Motor neuron (in vitro differentiated cells): ENCODE measurements at regions not wholly inside any gene's neighbourhood (a gene's known extent, or its start where the extent isn't known, plus 50 kb on each side); places are given as distances from the start of the nearest gene placed in this dataset.

Experiments
- ATAC-seq, 8 experiments: fragments of 200-7000 bp; cut with Tn5 transposase; replicated peaks in 6 of 8; 2 replicates each; pipeline ENCODE4 v1.8.0; 2021; ENCODE audit warnings: mild to moderate bottlenecking in 8 of 8, moderate library complexity in 8 of 8
- H3K27ac ChIP-seq, 2 donors: fragments of 250-450 bp; sonication (Bioruptor Pico); 2 replicates each; pipeline ENCODE4 v1.9.0; 2021; ENCODE audit warnings: antibody characterized with exemption in 2 of 2, mild to moderate bottlenecking in 2 of 2, moderate library complexity in 1 of 2
- H3K4me1 ChIP-seq, 2 donors: fragments of 250-450 bp; sonication (Bioruptor Pico); replicated peaks in 1 of 2; 2 replicates each; pipeline ENCODE4 v1.6.1; 2021; ENCODE audit warnings: antibody characterized with exemption in 2 of 2, mild to moderate bottlenecking in 2 of 2, moderate library complexity in 1 of 2
- H3K4me3 ChIP-seq, 5 donors: fragments of 250-450 bp; sonication (Bioruptor Pico); 2 replicates each; pipeline ENCODE4 v1.9.0; 2021; ENCODE audit warnings: antibody characterized with exemption in 5 of 5, mild to moderate bottlenecking in 5 of 5, moderate library complexity in 4 of 5
- WGBS, 10 experiments: fragments of 450-650 bp; shearing (Covaris generic); methylation state at CpG; one replicate each; pipeline ENCODE4 v1.0.0; 2022; 5-methylcytosine and 5-hydroxymethylcytosine counted together
- in situ Hi-C, 9 experiments: fragments of 400-800 bp; cut with MboI; loops; one replicate each; pipeline ENCODE4 v1.15.0; 2021; ENCODE audit warnings: low sequenced_read_pairs in 9 of 9, low pct_unique_long_range_greater_than_20kb in 2 of 9; ENCODE audit not compliant: unreplicated experiment in 9 of 9

- H3K4me1 ChIP-seq: no peaks in the 10 kb centered on the region
- ATAC-seq: no peak
- H3K4me3 ChIP-seq: no peak overlapping the region
- in situ Hi-C loops: no loop called here
- no peak overlapping the region for H3K27ac ChIP-seq
- 17 to 94% (median 75%) methylated on average over 1 to 8 of the region's 8 CpGs; no CpG with 5 or more reads in 1 of the 10 experiments for WGBS, 10 experiments
Observed at GRCh38 chr10:44035474-44036197, 349.3 kb downstream of the CXCL12 start.

DNA sequence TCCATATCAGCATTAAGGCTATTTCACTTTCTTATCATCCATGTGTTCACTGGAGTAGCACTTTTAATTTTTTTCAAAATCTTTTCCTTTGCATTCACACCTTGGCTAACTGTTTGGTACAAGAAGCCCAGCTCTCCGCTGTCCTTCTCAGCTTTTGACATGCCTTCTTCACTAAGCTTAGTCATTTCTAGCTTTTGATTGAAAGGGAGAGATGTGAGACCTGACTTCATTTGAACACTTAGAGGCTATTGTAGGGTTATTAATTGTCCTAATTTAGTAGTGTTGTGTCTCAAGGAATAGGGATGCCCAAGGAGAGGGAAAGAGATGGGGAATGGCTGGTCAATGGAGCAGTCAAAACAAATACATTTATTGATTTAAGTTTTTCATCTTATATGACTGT, 350.0 kb downstream of the CXCL12 start:
- 50 to 100% (median 100%) methylated on average over 1 of the region's 1 CpG; no CpG with 5 or more reads in 3 of the 10 experiments for WGBS, 10 experiments
- in situ Hi-C loops: no loop called here
- no peak overlapping the region for H3K4me3 ChIP-seq
- ATAC-seq: no peak
- no peak overlapping the region for H3K27ac ChIP-seq
- no peaks in the 10 kb centered on the region for H3K4me1 ChIP-seq

- peak in 1 of 8 experiments; percentile 59 for ATAC-seq
- WGBS, 10 experiments: 30 to 100% (median 67%) methylated on average over 1 to 3 of the region's 3 CpGs
- Histone ChIP-seq H3K4me3 (no peak overlapping the region), H3K27ac (no peak overlapping the region), H3K4me1 (no peaks in the 10 kb centered on the region)
- in situ Hi-C loops: no loop called here
Observed at GRCh38 chr10:44033008-44033407, 351.9 kb downstream of the CXCL12 start.

- H3K4me1 ChIP-seq: no peaks in the 10 kb centered on the region
- in situ Hi-C loops: no loop called here
- WGBS, 10 experiments: 0 to 100% (median 72%) methylated on average over 1 of the region's 1 CpG; no CpG with 5 or more reads in 2 of the 10 experiments
- ATAC-seq: no peak
- no peak overlapping the region for H3K4me3 ChIP-seq
- H3K27ac ChIP-seq: no peak overlapping the region
Observed at GRCh38 chr10:44032216-44032615, 352.7 kb downstream of the CXCL12 start.

DNA sequence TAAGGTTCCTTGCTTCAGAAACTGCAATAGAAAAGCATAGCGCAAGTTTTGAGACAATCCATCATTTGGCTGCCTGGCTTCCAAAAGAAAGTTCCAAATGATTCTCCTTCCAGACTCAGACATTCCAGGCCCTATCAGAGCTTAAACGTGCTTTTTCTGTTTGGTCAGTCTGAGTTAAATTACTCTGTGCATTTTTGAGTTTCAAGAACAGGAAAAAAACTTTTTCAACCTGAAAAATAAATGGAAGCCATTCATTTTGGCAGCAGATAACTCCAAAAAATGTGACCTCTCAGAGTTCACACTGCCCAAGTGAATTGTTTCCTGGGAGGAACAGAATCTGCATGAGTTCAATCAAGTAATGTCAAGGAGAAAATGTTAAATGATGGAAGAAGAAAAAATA, 354.2 kb downstream of the CXCL12 start:
- ATAC-seq: no peak
- H3K27ac ChIP-seq: no peak overlapping the region
- no peaks in the 10 kb centered on the region for H3K4me1 ChIP-seq
- 20 to 88% (median 33%) methylated on average over 1 to 2 of the region's 2 CpGs; no CpG with 5 or more reads in 2 of the 10 experiments for WGBS, 10 experiments
- no peak overlapping the region for H3K4me3 ChIP-seq
- in situ Hi-C loops: no loop called here

- in situ Hi-C loops: no loop called here
- Histone ChIP-seq H3K4me3 (no peak overlapping the region), H3K27ac (no peak overlapping the region), H3K4me1 (no peaks in the 10 kb centered on the region)
- 67 to 100% (median 85%) methylated on average over 1 to 4 of the region's 4 CpGs; no CpG with 5 or more reads in 5 of the 10 experiments for WGBS, 10 experiments
- ATAC-seq: no peak
Observed at GRCh38 chr10:44030132-44030531, 354.8 kb downstream of the CXCL12 start.

DNA sequence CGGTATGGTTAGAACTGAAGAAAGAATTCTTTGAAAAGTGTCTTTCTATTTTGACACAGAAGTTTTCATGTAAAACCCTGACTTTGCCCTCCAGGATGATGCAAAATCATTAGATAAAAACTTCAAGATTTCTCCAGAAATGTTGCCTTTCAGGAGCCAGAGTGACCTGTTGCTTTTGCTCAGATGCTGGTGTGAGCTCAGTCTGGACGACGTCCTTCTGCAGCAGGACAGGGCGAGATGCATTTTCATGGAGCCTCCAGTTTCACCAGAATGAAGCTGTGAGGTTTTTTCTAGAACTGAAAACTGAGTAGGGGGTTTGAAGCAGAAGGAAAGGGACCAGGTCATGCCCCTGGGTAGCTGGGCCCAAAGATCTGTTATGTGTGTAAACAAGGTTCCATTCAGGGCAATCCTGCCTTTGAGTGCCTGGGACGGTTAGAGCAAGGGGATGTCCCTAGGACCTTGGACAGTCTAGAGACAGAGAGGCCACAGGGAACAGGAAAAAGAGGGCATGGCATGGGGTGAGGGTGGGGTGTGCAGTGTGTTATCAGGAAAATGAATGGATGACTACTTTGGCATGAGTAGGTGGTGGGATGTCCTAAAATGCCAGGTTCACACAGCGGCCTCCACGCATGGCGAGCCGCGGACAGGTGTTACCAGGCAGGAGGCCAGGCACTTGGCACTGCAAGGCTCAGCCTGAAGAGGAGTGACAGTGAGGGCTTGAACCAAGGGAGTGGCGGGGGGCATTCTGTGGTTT, 356.3 kb downstream of the CXCL12 start:
- H3K27ac ChIP-seq: no peak overlapping the region
- in situ Hi-C loops: no loop called here
- ATAC-seq: no peak
- H3K4me3 ChIP-seq: no peak overlapping the region
- 60 to 100% (median 90%) methylated on average over 1 to 10 of the region's 11 CpGs; no CpG with 5 or more reads in 3 of the 10 experiments for WGBS, 10 experiments
- no peaks in the 10 kb centered on the region for H3K4me1 ChIP-seq

GRCh38 chr10:44024356-44025116, 360.4 kb downstream of the CXCL12 start:
- Histone ChIP-seq H3K27ac (no peak overlapping the region), H3K4me3 (no peak overlapping the region), H3K4me1 (no peaks in the 10 kb centered on the region)
- 0 to 100% (median 40%) methylated on average over 1 to 5 of the region's 6 CpGs; no CpG with 5 or more reads in 1 of the 10 experiments for WGBS, 10 experiments
- ATAC-seq: no peak
- in situ Hi-C loops: no loop called here

- in situ Hi-C loops: no loop called here
- no peaks in the 10 kb centered on the region for H3K4me1 ChIP-seq
- ATAC-seq: no peak
- no peak overlapping the region for H3K4me3 ChIP-seq
- no peak overlapping the region for H3K27ac ChIP-seq
- 33 to 93% (median 76%) methylated on average over 1 to 5 of the region's 5 CpGs; no CpG with 5 or more reads in 2 of the 10 experiments for WGBS, 10 experiments
Observed at GRCh38 chr10:44023517-44023916, 361.4 kb downstream of the CXCL12 start.

DNA sequence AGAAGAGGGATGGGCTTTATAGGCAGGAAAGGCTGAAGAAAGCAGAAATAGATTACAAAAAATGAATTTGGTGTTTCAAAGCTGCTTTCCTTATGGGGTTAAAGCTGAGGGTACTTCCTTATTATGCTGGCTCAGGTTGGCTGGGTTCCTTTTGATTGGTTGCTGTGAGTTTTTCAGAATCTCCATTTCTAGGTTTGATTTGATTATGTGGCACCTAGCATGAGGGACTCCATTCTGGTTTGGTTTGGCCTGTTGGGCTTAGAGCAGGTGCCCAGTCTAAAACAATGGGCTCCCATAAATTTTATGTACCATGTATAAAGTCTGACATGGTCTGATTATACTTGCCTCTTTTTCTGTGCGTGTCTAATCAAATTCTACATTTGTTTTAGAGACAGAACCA, 362.7 kb downstream of the CXCL12 start:
- no peak for ATAC-seq
- H3K4me3 ChIP-seq: no peak overlapping the region
- in situ Hi-C loops: no loop called here
- 80 to 100% (median 83%) methylated on average over 1 of the region's 1 CpG; no CpG with 5 or more reads in 5 of the 10 experiments for WGBS, 10 experiments
- no peak overlapping the region for H3K27ac ChIP-seq
- H3K4me1 ChIP-seq: no peaks in the 10 kb centered on the region

- Histone ChIP-seq H3K27ac (no peak overlapping the region), H3K4me3 (no peak overlapping the region), H3K4me1 (peaks cover 0 to 6% of the 10 kb centered on the region in 2 donors)
- WGBS, 10 experiments: 0 to 100% (median 58%) methylated on average over 1 to 3 of the region's 5 CpGs; no CpG with 5 or more reads in 2 of the 10 experiments
- in situ Hi-C loops: no loop called here
- no peak for ATAC-seq
Observed at GRCh38 chr10:44020322-44021111, 364.4 kb downstream of the CXCL12 start.

- Histone ChIP-seq H3K27ac (no peak overlapping the region), H3K4me3 (no peak overlapping the region), H3K4me1 (peaks cover 0 to 10% of the 10 kb centered on the region in 2 donors)
- no peak for ATAC-seq
- WGBS, 10 experiments: 38 to 100% (median 84%) methylated on average over 1 to 5 of the region's 5 CpGs
- in situ Hi-C loops: no loop called here
Observed at GRCh38 chr10:44017483-44018145, 367.3 kb downstream of the CXCL12 start.
